H1 (cell line): ENCODE measurements at regions not wholly inside any gene's neighbourhood (a gene's known extent, or its start where the extent isn't known, plus 50 kb on each side); places are given as distances from the start of the nearest gene placed in this dataset.

Experiments
- ASH2L ChIP-seq: fragments of 200-600, 300-600 bp; sonication (generic); IDR thresholded peaks from one replicate; pipeline ENCODE4 v1.7.1; 2017; ENCODE audit warnings: low read length
- ATF3 ChIP-seq: IDR thresholded peaks from 2 replicates; pipeline ENCODE4 v1.6.1; 2011; ENCODE audit warnings: low read depth, mild to moderate bottlenecking, low read length; ENCODE audit not compliant: insufficient read depth
- CEBPB ChIP-seq: IDR thresholded peaks from 2 replicates; pipeline ENCODE4 v1.6.1; 2012; ENCODE audit warnings: low read depth, low read length
- CHD7 ChIP-seq: fragments of 300-600 bp; sonication (generic); IDR thresholded peaks from 2 replicates; pipeline ENCODE4 v1.7.1; 2012; ENCODE audit warnings: low read length, moderate library complexity, mild to moderate bottlenecking, inconsistent platforms; ENCODE audit not compliant: insufficient replicate concordance
- GTF2F1 ChIP-seq: IDR thresholded peaks from 2 replicates; pipeline ENCODE4 v1.6.1; 2012; ENCODE audit warnings: low read depth, low read length, improper control_type of control experiment, borderline replicate concordance
- JUN ChIP-seq: IDR thresholded peaks from 2 replicates; pipeline ENCODE4 v1.6.1; 2011; ENCODE audit warnings: low read depth, mild to moderate bottlenecking, improper control_type of control experiment, low read length
- MAFK ChIP-seq: IDR thresholded peaks from 2 replicates; pipeline ENCODE4 v1.6.1; 2012; ENCODE audit warnings: low read depth, mild to moderate bottlenecking, improper control_type of control experiment, low read length
- POLR2AphosphoS5 ChIP-seq: IDR thresholded peaks from 2 replicates; pipeline ENCODE4 v1.6.1; 2011; ENCODE audit warnings: low read depth, low read length
- RXRA ChIP-seq: IDR thresholded peaks from 2 replicates; pipeline ENCODE4 v1.6.1; 2011; ENCODE audit warnings: low read depth, mild to moderate bottlenecking, low read length, moderate library complexity; ENCODE audit not compliant: insufficient read depth
- SRF ChIP-seq: IDR thresholded peaks from 2 replicates; pipeline ENCODE4 v1.6.1; 2011; ENCODE audit warnings: mild to moderate bottlenecking, low read depth, low read length, moderate library complexity
- TAF1 ChIP-seq: IDR thresholded peaks from 2 replicates; pipeline ENCODE4 v1.6.1; 2011; ENCODE audit warnings: mild to moderate bottlenecking, low read depth, low read length
- TCF12 ChIP-seq: IDR thresholded peaks from 2 replicates; pipeline ENCODE4 v1.6.1; 2011; ENCODE audit warnings: low read depth, mild to moderate bottlenecking, low read length

- TF ChIP-seq CHD7: no peak
- TF ChIP-seq TCF12: no peak
- TF ChIP-seq CEBPB: no peak
- no peak for TF ChIP-seq POLR2AphosphoS5
- no peak for TF ChIP-seq TAF1
- TF ChIP-seq RXRA: no peak
- no peak for TF ChIP-seq ASH2L
- TF ChIP-seq GTF2F1: no peak
- TF ChIP-seq ATF3: no peak
- no peak for TF ChIP-seq SRF
- no peak for TF ChIP-seq JUN
- no peak for TF ChIP-seq MAFK
- TF ChIP-seq, all 59 proteins: peak for 0
Measured at GRCh38 chr15:53360881-53361280, 398.6 kb downstream of the WDR72 start (continued).
